Ishikawa (cell line): ENCODE measurements at regions not wholly inside any gene's neighbourhood (a gene's known extent, or its start where the extent isn't known, plus 50 kb on each side); places are given as distances from the start of the nearest gene placed in this dataset.

Source experiments
- CEBPB ChIP-seq: IDR thresholded peaks from 2 replicates; pipeline ENCODE4 v1.6.1; 2012
- CREB1 ChIP-seq: IDR thresholded peaks from 2 replicates; pipeline ENCODE4 v1.6.1; 2012; ENCODE audit warnings: low read depth
- EP300 ChIP-seq: IDR thresholded peaks from 2 replicates; pipeline ENCODE4 v1.6.1; 2012; ENCODE audit warnings: borderline replicate concordance
- FOXM1 ChIP-seq: IDR thresholded peaks from 2 replicates; pipeline ENCODE4 v1.6.1; 2012; ENCODE audit warnings: low read depth, borderline replicate concordance
- MAX ChIP-seq: IDR thresholded peaks from 2 replicates; pipeline ENCODE4 v1.6.1; 2012
- NFIC ChIP-seq: IDR thresholded peaks from 2 replicates; pipeline ENCODE4 v1.6.1; 2012
- RAD21 ChIP-seq: IDR thresholded peaks from 2 replicates; pipeline ENCODE4 v1.6.1; 2012; ENCODE audit warnings: low read depth
- REST ChIP-seq: IDR thresholded peaks from 2 replicates; pipeline ENCODE4 v1.6.1; 2012; ENCODE audit warnings: low read depth, mild to moderate bottlenecking
- TAF1 ChIP-seq: IDR thresholded peaks from 2 replicates; pipeline ENCODE4 v1.6.1; 2012; ENCODE audit warnings: low read depth, mild to moderate bottlenecking
- TCF12 ChIP-seq: IDR thresholded peaks from 2 replicates; pipeline ENCODE4 v1.6.1; 2012; ENCODE audit warnings: low read depth
- TEAD4 ChIP-seq: IDR thresholded peaks from 2 replicates; pipeline ENCODE4 v1.6.1; 2012
- USF1 ChIP-seq: IDR thresholded peaks from 2 replicates; pipeline ENCODE4 v1.6.1; 2012
- YY1 ChIP-seq: IDR thresholded peaks from 2 replicates; pipeline ENCODE4 v1.6.1; 2012; ENCODE audit warnings: low read depth
- ZBTB7A ChIP-seq: IDR thresholded peaks from 2 replicates; pipeline ENCODE4 v1.6.1; 2012; ENCODE audit warnings: low read depth

- no peak for TF ChIP-seq ZBTB7A
- TF ChIP-seq MAX, result no peak
- no peak for TF ChIP-seq TAF1
- no peak for TF ChIP-seq EP300
- TF ChIP-seq NFIC, result no peak
- TF ChIP-seq REST, result no peak
- no peak for TF ChIP-seq YY1
- TF ChIP-seq TCF12, result no peak
- no peak for TF ChIP-seq CREB1
- TF ChIP-seq FOXM1, result no peak
- TF ChIP-seq USF1, result no peak
- no peak for TF ChIP-seq TEAD4
- TF ChIP-seq CEBPB, result no peak
- no peak for TF ChIP-seq RAD21
Measured at GRCh38 chr1:222163895-222164294, 384.0 kb downstream of the HHIPL2 start.
